Stimulated activated CD4-positive, alpha-beta T cell treated with anti-CD3 and anti-CD28 coated beads, Interleukin-2, amount 100 ng/mL, for 4 hours (primary cell): ENCODE measurements at regions not wholly inside any gene's neighbourhood (a gene's known extent, or its start where the extent isn't known, plus 50 kb on each side); places are given as distances from the start of the nearest gene placed in this dataset.
"Not testable (repeated sequence)": the region's sequence is repeated elsewhere in the genome, so short reads cannot be mapped to it uniquely, and the experiment has no call there.

Source experiments
- DNase-seq: peaks from one replicate; pipeline ENCODE4 v3.0.0-alpha.2; 2020; ENCODE audit warnings: low read depth

GRCh38 chr3:68676136-68676535 is 256.2 kb downstream of the TAFA4 start:
- DNase-seq: no peak

GRCh38 chr3:68667346-68667745 is 265.0 kb downstream of the TAFA4 start:
- no peak for DNase-seq

GRCh38 chr3:68666429-68667136 is 265.8 kb downstream of the TAFA4 start:
- DNase-seq: no peak

- DNase-seq: no peak
These were observed 268.1 kb downstream of the TAFA4 start for GRCh38 chr3:68664276-68664675.

GRCh38 chr3:68662176-68662575 is 270.2 kb downstream of the TAFA4 start:
- DNase-seq: no peak

- not testable (repeated sequence) for DNase-seq
These were observed 281.7 kb downstream of the TAFA4 start for GRCh38 chr3:68650657-68651056.

GRCh38 chr3:68648494-68648893 is 283.9 kb downstream of the TAFA4 start:
- no peak for DNase-seq

GRCh38 chr3:68631850-68632545 is 300.3 kb downstream of the TAFA4 start:
- no peak for DNase-seq

- DNase-seq: no peak
These were observed 312.1 kb downstream of the TAFA4 start for GRCh38 chr3:68620211-68620610.

- no peak for DNase-seq
These were observed 318.3 kb downstream of the TAFA4 start for GRCh38 chr3:68614087-68614486.

- no peak for DNase-seq
These were observed 361.0 kb downstream of the TAFA4 start for GRCh38 chr3:68571321-68571720.

- DNase-seq: no peak
These were observed 371.6 kb downstream of the TAFA4 start for GRCh38 chr3:68560728-68561127.

- DNase-seq: no peak
These were observed 396.6 kb downstream of the TAFA4 start for GRCh38 chr3:68535782-68536181.

GRCh38 chr3:68523330-68523729 is 409.0 kb downstream of the TAFA4 start:
- DNase-seq: no peak

GRCh38 chr3:68515237-68515636 is 417.1 kb downstream of the TAFA4 start:
- DNase-seq: no peak

- DNase-seq: no peak
These were observed 428.1 kb downstream of the TAFA4 start for GRCh38 chr3:68504201-68504600.

GRCh38 chr3:68485845-68486244 is 446.5 kb downstream of the TAFA4 start:
- not testable (repeated sequence) for DNase-seq

GRCh38 chr3:68485051-68485450 is 447.3 kb downstream of the TAFA4 start:
- DNase-seq: no peak

- DNase-seq: no peak
These were observed 448.7 kb downstream of the TAFA4 start for GRCh38 chr3:68483601-68484000.

GRCh38 chr3:68483041-68483440 is 449.3 kb downstream of the TAFA4 start:
- no peak for DNase-seq

- DNase-seq: no peak
These were observed 449.8 kb downstream of the TAFA4 start for GRCh38 chr3:68482565-68482964.

- DNase-seq: no peak
These were observed 452.6 kb downstream of the TAFA4 start for GRCh38 chr3:68479779-68480178.

GRCh38 chr3:68468695-68469375 is 463.5 kb downstream of the TAFA4 start:
- DNase-seq: no peak
